GM12892 (cell line): ENCODE measurements at regions not wholly inside any gene's neighbourhood (a gene's known extent, or its start where the extent isn't known, plus 50 kb on each side); places are given as distances from the start of the nearest gene placed in this dataset.

ENCODE experiments used
- POLR2A ChIP-seq: IDR thresholded peaks from 2 replicates; pipeline ENCODE4 v1.6.1; 2011; ENCODE audit warnings: low read depth, low read length, control low read depth
- POLR2AphosphoS5 ChIP-seq: IDR thresholded peaks from 2 replicates; pipeline ENCODE4 v1.6.1; 2011; ENCODE audit warnings: low read depth, low read length, control low read depth
- TAF1 ChIP-seq: IDR thresholded peaks from 2 replicates; pipeline ENCODE4 v1.6.1; 2011; ENCODE audit warnings: low read depth, mild to moderate bottlenecking, control low read depth, low read length, borderline replicate concordance

DNA sequence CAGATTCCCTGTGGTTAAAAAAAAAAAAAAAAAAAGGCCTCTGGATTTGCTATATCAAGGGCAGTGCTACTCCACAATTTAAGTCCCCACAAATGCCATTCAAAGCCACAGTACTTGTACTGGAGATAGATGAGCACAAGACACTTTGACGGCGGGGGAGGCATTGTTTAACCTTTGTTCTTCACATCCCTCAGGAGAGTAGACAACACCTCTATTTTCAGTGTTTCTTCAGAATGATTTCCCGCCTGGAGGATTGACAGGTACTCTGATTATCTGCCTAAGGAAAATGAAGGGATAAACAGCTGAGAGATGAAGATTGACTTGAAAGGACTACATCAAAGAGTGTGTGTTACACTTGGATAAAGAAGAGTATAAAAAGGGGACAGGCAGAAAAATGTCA, 58.7 kb downstream of the OTOL1 start:
- no peak for TF ChIP-seq POLR2A
- TF ChIP-seq POLR2AphosphoS5, result no peak
- TF ChIP-seq TAF1, result no peak
